ENCODE measurements at regions not wholly inside any gene's neighbourhood (a gene's known extent, or its start where the extent isn't known, plus 50 kb on each side); places are given as distances from the start of the nearest gene placed in this dataset.
"Not testable (repeated sequence)": the region's sequence is repeated elsewhere in the genome, so short reads cannot be mapped to it uniquely, and the experiment has no call there.

- DNase-seq (ENCODE audit: low read depth): not testable (repeated sequence)
These were observed 132.6 kb downstream of the FAM72C start for GRCh38 chr1:143839182-143839581.

GRCh38 chr1:143838598-143838929 lies 133.2 kb downstream of the FAM72C start:
- not testable (repeated sequence) for DNase-seq (ENCODE audit: low read depth)

GRCh38 chr1:143837924-143838597 lies 133.7 kb downstream of the FAM72C start:
- not testable (repeated sequence) for DNase-seq (ENCODE audit: low read depth)

DNA sequence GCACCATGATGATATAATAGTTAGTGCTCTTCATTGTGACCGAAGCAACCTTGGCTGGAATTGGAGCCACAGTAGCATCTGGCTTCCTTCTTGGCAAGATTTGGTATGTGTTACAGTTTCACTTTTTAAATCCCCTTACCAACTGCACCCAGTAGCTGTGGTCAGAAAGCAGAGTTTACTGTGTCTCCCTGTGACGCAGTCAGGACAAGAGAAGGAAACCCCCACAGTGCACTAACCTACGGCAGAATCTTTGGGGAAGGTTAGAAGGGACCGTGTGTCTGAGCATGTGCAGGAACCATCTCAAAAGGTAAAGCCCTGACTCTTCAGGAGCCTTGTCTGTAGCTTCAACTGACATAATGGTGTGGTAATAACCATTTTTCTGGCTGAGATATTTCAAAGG lies 138.4 kb downstream of the FAM72C start:
- DNase-seq (ENCODE audit: low read depth): not testable (repeated sequence)

DNA sequence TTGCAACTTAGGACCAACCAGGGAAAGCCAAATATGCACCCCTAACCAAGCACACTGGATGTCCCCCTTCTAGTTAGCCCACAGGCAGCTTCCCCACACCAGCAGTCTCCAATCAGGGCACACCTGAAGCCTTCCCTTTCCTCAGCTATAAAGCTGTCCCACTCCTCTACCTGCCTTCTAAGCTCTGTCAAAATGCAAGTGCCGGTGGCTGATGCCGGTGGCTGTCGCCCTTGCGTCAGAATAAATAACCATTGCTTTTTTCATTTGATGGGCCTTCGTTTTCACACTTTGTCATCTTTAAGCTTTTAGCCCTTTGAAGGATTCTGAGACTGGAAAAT lies 139.4 kb downstream of the FAM72C start:
- not testable (repeated sequence) for DNase-seq (ENCODE audit: low read depth)

DNA sequence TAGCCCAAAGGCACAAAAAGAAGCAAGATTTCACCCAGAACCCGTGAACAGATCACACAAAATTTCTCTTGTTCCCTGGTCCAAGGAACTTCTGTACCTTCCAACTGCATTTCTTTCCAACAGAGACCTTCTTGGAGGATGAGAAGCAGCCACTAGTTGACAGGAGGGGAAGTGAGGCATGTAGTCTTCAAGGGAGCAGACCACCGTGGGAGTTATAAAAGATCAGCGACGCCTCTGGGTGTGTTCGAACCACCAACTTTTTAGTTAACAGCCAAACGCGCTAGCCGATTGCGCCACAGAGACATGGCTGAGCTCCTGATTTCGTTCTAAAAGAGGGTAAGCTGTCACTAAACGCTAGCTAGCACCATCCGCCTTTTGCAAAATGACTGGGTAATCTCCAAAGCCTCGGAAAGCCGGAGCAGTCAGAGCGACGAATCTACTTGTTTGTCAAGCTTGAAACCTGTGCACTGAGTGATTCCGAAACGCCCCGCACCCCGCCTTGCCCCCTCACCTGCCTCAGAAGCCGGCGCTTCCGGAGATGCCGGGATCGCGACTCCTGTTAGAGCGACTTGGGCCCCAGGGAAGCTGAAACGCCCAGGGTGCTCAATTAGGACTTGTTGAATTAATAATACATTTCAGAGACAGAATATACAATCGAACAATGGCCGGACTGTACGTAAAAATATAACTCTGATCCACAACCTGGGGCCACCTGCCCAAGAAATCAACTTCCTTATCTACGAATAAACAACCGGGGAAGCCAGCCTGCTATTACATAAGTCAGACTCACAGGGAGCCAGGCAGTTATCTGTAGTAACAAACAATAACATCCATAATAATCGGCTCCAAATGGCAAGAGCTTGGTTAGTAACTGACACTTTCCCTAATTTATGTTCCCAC lies 140.1 kb downstream of the FAM72C start:
- not testable (repeated sequence) for DNase-seq (ENCODE audit: low read depth)

DNA sequence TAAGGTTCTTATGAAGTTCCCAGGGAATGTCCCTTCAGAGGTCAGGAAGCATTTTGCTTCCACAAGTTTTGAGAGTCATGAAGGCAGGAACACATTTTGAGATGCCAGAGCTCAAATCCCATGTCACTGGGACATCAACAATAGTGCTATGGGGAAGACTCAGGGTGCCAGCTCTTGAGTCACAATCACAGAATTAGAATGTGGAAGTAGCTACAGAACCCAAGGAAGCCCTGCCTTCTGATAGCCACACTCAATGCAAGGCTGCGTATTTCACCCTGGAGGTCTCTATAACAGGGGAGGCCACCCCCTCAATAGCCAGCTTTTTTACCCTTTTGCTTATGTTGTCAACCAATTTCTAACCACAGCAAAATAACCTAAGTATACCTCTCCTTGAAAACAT lies 145.6 kb downstream of the FAM72C start:
- DNase-seq (ENCODE audit: low read depth): not testable (repeated sequence)

GRCh38 chr1:143824266-143824665 lies 147.5 kb downstream of the FAM72C start:
- not testable (repeated sequence) for DNase-seq (ENCODE audit: low read depth)

DNA sequence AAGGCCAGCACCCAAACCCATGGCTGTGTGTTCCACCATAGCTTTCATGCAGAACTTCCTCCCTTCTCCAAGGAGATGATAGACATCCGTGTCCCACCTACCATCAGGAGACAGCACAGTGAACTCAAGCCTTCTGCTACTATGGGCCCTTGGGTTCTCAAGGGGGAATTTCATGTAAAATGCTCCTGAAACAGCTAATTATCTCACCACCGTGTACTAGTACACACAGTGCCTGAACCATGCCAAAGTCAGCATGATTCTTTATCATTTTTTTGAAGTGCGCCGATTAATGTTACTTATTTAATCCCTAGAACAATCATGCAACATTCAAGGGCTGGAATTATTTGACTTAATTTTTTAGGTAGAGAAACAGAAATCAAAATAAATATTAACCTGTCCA lies 151.7 kb downstream of the FAM72C start:
- DNase-seq (ENCODE audit: low read depth): not testable (repeated sequence)

GRCh38 chr1:143816369-143816768 lies 155.4 kb downstream of the FAM72C start:
- not testable (repeated sequence) for DNase-seq (ENCODE audit: low read depth)

- not testable (repeated sequence) for DNase-seq (ENCODE audit: low read depth)
These were observed 166.4 kb downstream of the FAM72C start for GRCh38 chr1:143805374-143805773.

DNA sequence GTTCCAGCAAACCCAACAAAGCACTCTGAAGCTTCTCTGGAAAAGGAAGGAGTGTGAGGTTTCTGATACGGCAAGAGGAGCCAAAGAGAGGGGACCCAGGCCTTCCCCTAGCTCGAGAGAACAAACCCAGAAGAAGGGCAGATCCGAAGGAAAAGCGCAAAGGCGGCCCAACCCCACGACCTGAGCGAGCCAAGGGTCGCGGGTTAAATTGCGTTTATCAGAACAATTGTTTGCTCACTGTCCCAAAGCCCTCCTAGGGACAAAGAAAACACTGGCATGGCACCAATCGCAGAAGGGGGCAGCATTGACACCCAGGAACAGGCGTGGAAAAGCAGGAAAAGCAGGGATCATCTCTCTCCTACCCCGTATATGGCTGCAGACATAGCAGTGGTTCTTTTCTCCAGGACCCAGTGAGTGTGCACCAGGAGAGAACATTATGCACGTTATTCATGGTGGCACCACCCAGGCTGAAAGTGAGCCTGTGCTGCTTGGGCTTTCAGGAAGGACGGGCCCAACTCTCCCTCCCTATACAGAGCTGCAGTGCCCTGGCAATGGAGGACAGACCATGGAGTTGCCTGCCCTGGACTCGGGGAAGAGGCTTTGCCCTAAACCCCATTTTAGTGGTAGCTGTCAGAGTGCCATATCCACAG lies 167.0 kb downstream of the FAM72C start:
- DNase-seq (ENCODE audit: low read depth): not testable (repeated sequence)

- not testable (repeated sequence) for DNase-seq (ENCODE audit: low read depth)
These were observed 167.8 kb downstream of the FAM72C start for GRCh38 chr1:143803927-143804411.

GRCh38 chr1:143803095-143803494 lies 168.7 kb downstream of the FAM72C start:
- DNase-seq (ENCODE audit: low read depth): not testable (repeated sequence)

DNA sequence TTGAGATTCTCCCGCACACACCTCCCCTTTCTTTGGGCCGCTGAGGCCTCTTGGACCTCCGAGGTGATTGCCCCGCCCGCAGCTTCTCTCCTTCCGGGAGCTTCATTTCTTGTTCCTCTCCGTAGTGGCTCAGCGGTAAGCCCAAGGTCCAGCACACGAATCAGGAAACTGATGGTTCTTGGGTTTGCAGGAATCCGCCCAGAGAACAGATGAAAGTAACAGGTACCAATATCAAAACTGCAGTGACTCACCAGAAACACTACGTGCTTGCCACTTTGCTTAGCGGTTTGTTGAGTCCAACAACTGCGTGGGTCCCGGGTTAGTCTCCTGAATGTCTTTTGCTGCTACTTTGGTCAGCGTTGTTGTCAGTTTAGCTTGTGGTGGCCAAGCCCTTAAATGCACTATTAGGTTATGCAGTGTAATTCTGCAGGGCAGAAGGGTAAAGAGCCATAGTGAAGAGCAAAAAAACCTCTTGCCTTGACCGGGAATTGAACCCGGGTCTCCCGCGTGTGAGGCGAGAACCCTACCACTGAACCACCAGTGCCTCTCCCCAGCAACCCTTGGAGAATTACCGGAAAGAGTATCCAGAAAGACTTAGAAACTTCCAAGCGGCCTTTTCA lies 172.1 kb downstream of the FAM72C start:
- not testable (repeated sequence) for DNase-seq (ENCODE audit: low read depth)

- DNase-seq (ENCODE audit: low read depth): not testable (repeated sequence)
These were observed 175.4 kb downstream of the FAM72C start for GRCh38 chr1:143796369-143796768.

- DNase-seq (ENCODE audit: low read depth): not testable (repeated sequence)
These were observed 179.5 kb downstream of the FAM72C start for GRCh38 chr1:143792047-143792937.

- DNase-seq (ENCODE audit: low read depth): not testable (repeated sequence)
These were observed 185.4 kb downstream of the FAM72C start for GRCh38 chr1:143786381-143786780.

- DNase-seq (ENCODE audit: low read depth): not testable (repeated sequence)
These were observed 185.9 kb downstream of the FAM72C start for GRCh38 chr1:143785883-143786282.

- not testable (repeated sequence) for DNase-seq (ENCODE audit: low read depth)
These were observed 187.4 kb downstream of the FAM72C start for GRCh38 chr1:143784239-143784882.

Measured in stromal cell of bone marrow (primary cell).